ENCODE measurements at regions not wholly inside any gene's neighbourhood (a gene's known extent, or its start where the extent isn't known, plus 50 kb on each side); places are given as distances from the start of the nearest gene placed in this dataset.

GRCh38 chr13:63696055-63696454 is 2280.4 kb upstream of the PCDH20 start:
- TF ChIP-seq ARNT (IDR thresholded peaks at IDR 0.05), result no peak
- no peak for TF ChIP-seq BHLHE40 (IDR thresholded peaks at IDR 0.05; ENCODE audit: borderline replicate concordance)
- no peak for TF ChIP-seq SUZ12 (IDR thresholded peaks at IDR 0.05)
- no peak for TF ChIP-seq L3MBTL2 (conservative IDR thresholded peaks at IDR 0.05)
- TF ChIP-seq FOXK2 (IDR thresholded peaks at IDR 0.05), result no peak
- no peak for TF ChIP-seq FOXM1 (IDR thresholded peaks at IDR 0.05; ENCODE audit: borderline replicate concordance)
- no peak for TF ChIP-seq ELF4 (IDR thresholded peaks at IDR 0.05)
- TF ChIP-seq NFRKB (IDR thresholded peaks at IDR 0.05), result no peak

Data from HEK293T (cell line).